ENCODE measurements at regions not wholly inside any gene's neighbourhood (a gene's known extent, or its start where the extent isn't known, plus 50 kb on each side); places are given as distances from the start of the nearest gene placed in this dataset.

- Histone ChIP-seq H3K4me3 (ENCODE audit: low read depth, low read length, poor library complexity, severe bottlenecking) (no peak overlapping the region), H3K36me3 (ENCODE audit: insufficient read depth, low read length) (no peaks in the 10 kb centered on the region), H4K20me1 (ENCODE audit: insufficient read depth, low read length) (no peaks in the 10 kb centered on the region), H3K27ac (ENCODE audit: low read depth, low read length, poor library complexity, severe bottlenecking) (no peak overlapping the region), H3K9me2 (ENCODE audit: insufficient read depth, low read length) (no peaks in the 10 kb centered on the region), H3K4me2 (ENCODE audit: low read length) (no peak overlapping the region), H2AFZ (ENCODE audit: low read length) (no peak overlapping the region), H3K79me2 (ENCODE audit: insufficient read depth, low read depth, low read length) (no peaks in the 10 kb centered on the region), H3K4me1 (ENCODE audit: insufficient read depth, low read length, poor library complexity, severe bottlenecking) (no peaks in the 10 kb centered on the region), H3K9me3 (ENCODE audit: low read length) (no peaks in the 10 kb centered on the region)
- no peak for DNase-seq (ENCODE audit: low spot score)
- TF ChIP-seq, protein P1, sequence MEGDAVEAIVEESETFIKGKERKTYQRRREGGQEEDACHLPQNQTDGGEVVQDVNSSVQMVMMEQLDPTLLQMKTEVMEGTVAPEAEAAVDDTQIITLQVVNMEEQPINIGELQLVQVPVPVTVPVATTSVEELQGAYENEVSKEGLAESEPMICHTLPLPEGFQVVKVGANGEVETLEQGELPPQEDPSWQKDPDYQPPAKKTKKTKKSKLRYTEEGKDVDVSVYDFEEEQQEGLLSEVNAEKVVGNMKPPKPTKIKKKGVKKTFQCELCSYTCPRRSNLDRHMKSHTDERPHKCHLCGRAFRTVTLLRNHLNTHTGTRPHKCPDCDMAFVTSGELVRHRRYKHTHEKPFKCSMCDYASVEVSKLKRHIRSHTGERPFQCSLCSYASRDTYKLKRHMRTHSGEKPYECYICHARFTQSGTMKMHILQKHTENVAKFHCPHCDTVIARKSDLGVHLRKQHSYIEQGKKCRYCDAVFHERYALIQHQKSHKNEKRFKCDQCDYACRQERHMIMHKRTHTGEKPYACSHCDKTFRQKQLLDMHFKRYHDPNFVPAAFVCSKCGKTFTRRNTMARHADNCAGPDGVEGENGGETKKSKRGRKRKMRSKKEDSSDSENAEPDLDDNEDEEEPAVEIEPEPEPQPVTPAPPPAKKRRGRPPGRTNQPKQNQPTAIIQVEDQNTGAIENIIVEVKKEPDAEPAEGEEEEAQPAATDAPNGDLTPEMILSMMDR (conservative IDR thresholded peaks at IDR 0.05; ENCODE audit: low read length), result no peak
- no peak for TF ChIP-seq EZH2phosphoT487 (IDR thresholded peaks at IDR 0.05; ENCODE audit: borderline replicate concordance, low read depth, low read length)
- ChIA-PET CTCF (ENCODE audit: unreplicated experiment) (no interaction called here), POLR2A (no interaction called here)
- intact Hi-C loops (cut with micrococcal nuclease; ENCODE audit: unreplicated experiment), result no loop called here
- BruUV-seq (replicated peaks), result no TSS peak
Measured at GRCh38 chr5:101535626-101536025, 632.5 kb upstream of the ST8SIA4 start.

- H3K9me3 ChIP-seq (ENCODE audit: low read length), result no peaks in the 10 kb centered on the region
- H2AFZ ChIP-seq (ENCODE audit: low read length), result no peak overlapping the region
- POLR2A ChIA-PET, result no interaction called here
- no peaks in the 10 kb centered on the region for H3K79me2 ChIP-seq (ENCODE audit: insufficient read depth, low read depth, low read length)
- TF ChIP-seq, protein P1 (conservative IDR thresholded peaks at IDR 0.05; ENCODE audit: low read length), result no peak
- no peak for TF ChIP-seq EZH2phosphoT487 (IDR thresholded peaks at IDR 0.05; ENCODE audit: borderline replicate concordance, low read depth, low read length)
- no TSS peak for BruUV-seq (replicated peaks)
- DNase-seq (ENCODE audit: low spot score), result no peak
- H3K4me1 ChIP-seq (ENCODE audit: insufficient read depth, low read length, poor library complexity, severe bottlenecking), result no peaks in the 10 kb centered on the region
- no peaks in the 10 kb centered on the region for H3K9me2 ChIP-seq (ENCODE audit: insufficient read depth, low read length)
- no peak overlapping the region for H3K27ac ChIP-seq (ENCODE audit: low read depth, low read length, poor library complexity, severe bottlenecking)
- H3K4me3 ChIP-seq (ENCODE audit: low read depth, low read length, poor library complexity, severe bottlenecking), result no peak overlapping the region
- intact Hi-C loops (cut with micrococcal nuclease; ENCODE audit: unreplicated experiment), result no loop called here
- no peaks in the 10 kb centered on the region for H3K36me3 ChIP-seq (ENCODE audit: insufficient read depth, low read length)
- no peaks in the 10 kb centered on the region for H4K20me1 ChIP-seq (ENCODE audit: insufficient read depth, low read length)
- H3K4me2 ChIP-seq (ENCODE audit: low read length), result no peak overlapping the region
- CTCF ChIA-PET (ENCODE audit: unreplicated experiment), result no interaction called here
Measured at GRCh38 chr5:101534491-101535110, 631.5 kb upstream of the ST8SIA4 start.

GRCh38 chr5:101532430-101532829, 629.3 kb upstream of the ST8SIA4 start:
- CTCF ChIA-PET (ENCODE audit: unreplicated experiment), result no interaction called here
- POLR2A ChIA-PET, result no interaction called here

More at GRCh38 chr5:101532430-101532829, 629.3 kb upstream of the ST8SIA4 start:
- DNase-seq (ENCODE audit: low spot score), result no peak
- H3K9me3 ChIP-seq (ENCODE audit: low read length), result no peaks in the 10 kb centered on the region
- BruUV-seq (replicated peaks), result no TSS peak
- no peak overlapping the region for H2AFZ ChIP-seq (ENCODE audit: low read length)
- no peaks in the 10 kb centered on the region for H3K79me2 ChIP-seq (ENCODE audit: insufficient read depth, low read depth, low read length)
- no peak overlapping the region for H3K27ac ChIP-seq (ENCODE audit: low read depth, low read length, poor library complexity, severe bottlenecking)
- H3K4me1 ChIP-seq (ENCODE audit: insufficient read depth, low read length, poor library complexity, severe bottlenecking), result no peaks in the 10 kb centered on the region
- H4K20me1 ChIP-seq (ENCODE audit: insufficient read depth, low read length), result no peaks in the 10 kb centered on the region
- H3K9me2 ChIP-seq (ENCODE audit: insufficient read depth, low read length), result no peaks in the 10 kb centered on the region
- intact Hi-C loops (cut with micrococcal nuclease; ENCODE audit: unreplicated experiment), result no loop called here
- H3K4me3 ChIP-seq (ENCODE audit: low read depth, low read length, poor library complexity, severe bottlenecking), result no peak overlapping the region
- H3K36me3 ChIP-seq (ENCODE audit: insufficient read depth, low read length), result no peaks in the 10 kb centered on the region
- no peak overlapping the region for H3K4me2 ChIP-seq (ENCODE audit: low read length)
- no peak for TF ChIP-seq EZH2phosphoT487 (IDR thresholded peaks at IDR 0.05; ENCODE audit: borderline replicate concordance, low read depth, low read length)
- TF ChIP-seq, protein P1 (conservative IDR thresholded peaks at IDR 0.05; ENCODE audit: low read length), result no peak

Measured in OCI-LY7 (cell line).